Naive thymus-derived CD4-positive, alpha-beta T cell (primary cell): ENCODE measurements at regions not wholly inside any gene's neighbourhood (a gene's known extent, or its start where the extent isn't known, plus 50 kb on each side); places are given as distances from the start of the nearest gene placed in this dataset.

Source experiments
- ATAC-seq: fragments of 150-1000 bp; cut with Tn5 transposase; 2 replicates; pipeline ENCODE4 v1.10.0; 2021; ENCODE audit warnings: mild to moderate bottlenecking, moderate library complexity
- CTCF ChIA-PET: fragments of 350-600 bp; sonication (Branson Sonifier 250); formaldehyde crosslinking; loops from one replicate; lab custom pipeline; 2021; ENCODE audit warnings: antibody characterized with exemption; lab: Charles Lee
- POLR2A ChIA-PET: fragments of 350-600 bp; sonication (Branson Sonifier 250); formaldehyde crosslinking; loops from one replicate; lab custom pipeline; 2021; ENCODE audit warnings: antibody characterized with exemption, inconsistent platforms; lab: Charles Lee
- DNase-seq, 9 donors: peaks; one replicate each; pipeline versions ENCODE4 v3.0.0 to v3.0.0-alpha.2; 2020 to 2022; ENCODE audit warnings: mixed read lengths in 1 of 9
- H3K27ac ChIP-seq: one replicate; pipeline ENCODE4 v1.7.0; 2013; ENCODE audit warnings: mild to moderate bottlenecking, low read depth, low read length, moderate library complexity
- H3K27me3 ChIP-seq, 2 donors: one replicate each; pipeline ENCODE4 v1.7.0; 2013; ENCODE audit warnings: low read length in 2 of 2, mild to moderate bottlenecking in 2 of 2, moderate library complexity in 2 of 2; ENCODE audit not compliant: control insufficient read depth in 2 of 2, insufficient read depth in 2 of 2
- H3K36me3 ChIP-seq, 3 experiments: 1 replicate in 2 of 3; 2 replicates in 1 of 3; pipeline ENCODE4 v1.7.0; 2013; ENCODE audit warnings: low read length in 3 of 3, mild to moderate bottlenecking in 3 of 3, moderate library complexity in 1 of 3; ENCODE audit not compliant: insufficient read depth in 3 of 3, control insufficient read depth in 2 of 3
- H3K4me1 ChIP-seq, 2 donors: one replicate each; pipeline ENCODE4 v1.7.0; 2013; ENCODE audit warnings: low read length in 2 of 2, mild to moderate bottlenecking in 2 of 2, moderate library complexity in 1 of 2; ENCODE audit not compliant: control insufficient read depth in 2 of 2, insufficient read depth in 2 of 2
- H3K4me3 ChIP-seq: 2 replicates; pipeline ENCODE4 v1.7.0; 2013; ENCODE audit warnings: mild to moderate bottlenecking, low read length
- H3K9me3 ChIP-seq, 3 experiments: 1 replicate in 2 of 3; 2 replicates in 1 of 3; pipeline ENCODE4 v1.7.0; 2013; ENCODE audit warnings: low read length in 3 of 3; ENCODE audit not compliant: control insufficient read depth in 2 of 3
- H3K27ac Mint-ChIP-seq, 9 donors: one replicate each; pipeline ENCODE4 v1.8.0; 2020 to 2022; ENCODE audit warnings: mixed read lengths in 9 of 9, mild to moderate bottlenecking in 8 of 9, moderate library complexity in 5 of 9, inconsistent platforms in 2 of 9
- H3K27me3 Mint-ChIP-seq, 5 donors: one replicate each; pipeline ENCODE4 v1.8.0; 2021 to 2022; ENCODE audit warnings: mixed read lengths in 5 of 5, mild to moderate bottlenecking in 1 of 5
- H3K36me3 Mint-ChIP-seq, 5 donors: one replicate each; pipeline ENCODE4 v1.8.0; 2020 to 2022; ENCODE audit warnings: mixed read lengths in 5 of 5, mild to moderate bottlenecking in 3 of 5, inconsistent platforms in 1 of 5
- H3K4me1 Mint-ChIP-seq, 7 donors: one replicate each; pipeline ENCODE4 v1.8.0; 2020 to 2022; ENCODE audit warnings: mixed read lengths in 7 of 7, mild to moderate bottlenecking in 3 of 7, inconsistent platforms in 1 of 7
- H3K4me3 Mint-ChIP-seq, 10 donors: one replicate each; pipeline ENCODE4 v1.8.0; 2020 to 2022; ENCODE audit warnings: mild to moderate bottlenecking in 10 of 10, mixed read lengths in 10 of 10, moderate library complexity in 6 of 10, inconsistent platforms in 2 of 10
- H3K9me3 Mint-ChIP-seq, 11 donors: one replicate each; pipeline ENCODE4 v1.8.0; 2020 to 2022; ENCODE audit warnings: mixed read lengths in 11 of 11, mild to moderate bottlenecking in 4 of 11, inconsistent platforms in 1 of 11, moderate library complexity in 1 of 11
- intact Hi-C, 2 donors: fragments of 100-400 bp; cut with micrococcal nuclease; formaldehyde crosslinking; loops; one replicate each; pipeline ENCODE4 v1.15.1; 2023

DNA sequence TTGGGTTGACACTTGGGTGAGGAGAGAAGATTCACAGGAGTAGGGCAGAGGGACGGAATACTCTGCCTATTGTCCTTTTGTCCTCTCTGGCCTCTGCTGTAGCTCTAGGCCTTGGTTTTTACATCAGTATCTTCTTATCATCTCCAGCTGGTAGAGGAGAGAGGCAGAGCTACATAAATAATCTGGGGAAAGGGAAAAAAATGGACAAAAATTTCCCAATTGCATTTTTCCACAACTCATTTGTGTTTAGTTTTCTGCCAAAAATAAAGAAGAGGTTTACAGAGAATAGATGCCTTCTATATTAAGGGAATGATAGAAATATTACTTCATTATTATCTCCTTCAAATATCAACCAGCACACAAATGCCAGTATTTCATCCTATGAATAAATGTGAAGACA lies 216.4 kb upstream of the P2RY1 start:
- Histone ChIP-seq H3K9me3 (no peaks in the 10 kb centered on the region), H3K4me3 (no peak overlapping the region), H3K27me3 (no peaks in the 10 kb centered on the region), H3K27ac (no peak overlapping the region), H3K36me3 (no peaks in the 10 kb centered on the region), H3K4me1 (no peaks in the 10 kb centered on the region)
- no peak overlapping the region for H3K4me3 Mint-ChIP-seq
- no peaks in the 10 kb centered on the region for H3K4me1 Mint-ChIP-seq
- CTCF ChIA-PET = no interaction called here
- POLR2A ChIA-PET = no interaction called here
- no peak for DNase-seq
- intact Hi-C loops = no loop called here
- no peaks in the 10 kb centered on the region for H3K9me3 Mint-ChIP-seq
- no peak for ATAC-seq
- peaks cover 2 to 18% (median 9%) of the 10 kb centered on the region in 5 donors for H3K27me3 Mint-ChIP-seq
- no peak overlapping the region for H3K27ac Mint-ChIP-seq
- no peaks in the 10 kb centered on the region for H3K36me3 Mint-ChIP-seq

DNA sequence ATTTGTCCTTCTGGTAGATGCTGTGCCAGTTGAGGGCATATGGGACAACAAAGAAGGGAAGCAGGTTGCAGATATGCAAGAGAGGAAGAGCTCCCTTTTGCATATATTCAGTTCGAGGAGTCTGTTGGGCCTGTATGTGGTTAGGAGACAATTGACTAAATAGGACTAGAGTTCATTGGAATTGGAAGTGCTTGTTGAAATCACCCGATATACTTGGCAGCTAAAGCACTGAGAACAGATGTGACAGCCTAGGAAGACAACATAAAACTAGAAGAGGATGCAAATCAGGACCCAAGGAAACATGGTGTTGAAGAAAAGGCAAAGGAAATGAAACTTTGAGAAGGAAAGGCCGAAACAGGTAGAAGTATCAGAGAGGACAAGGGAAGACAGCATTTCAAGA lies 215.2 kb upstream of the P2RY1 start:
- Mint-ChIP-seq H3K4me1 (no peaks in the 10 kb centered on the region), H3K36me3 (no peaks in the 10 kb centered on the region), H3K4me3 (no peak overlapping the region), H3K27ac (no peak overlapping the region), H3K27me3 (peaks cover 4 to 24% (median 9%) of the 10 kb centered on the region in 5 donors), H3K9me3 (no peaks in the 10 kb centered on the region)
- H3K4me3 ChIP-seq = no peak overlapping the region
- ATAC-seq (no peak), DNase-seq (no peak)
- H3K27ac ChIP-seq = no peak overlapping the region
- H3K4me1 ChIP-seq = no peaks in the 10 kb centered on the region
- intact Hi-C loops = no loop called here
- H3K27me3 ChIP-seq = no peaks in the 10 kb centered on the region
- CTCF ChIA-PET = no interaction called here
- H3K36me3 ChIP-seq = no peaks in the 10 kb centered on the region
- H3K9me3 ChIP-seq = no peaks in the 10 kb centered on the region
- POLR2A ChIA-PET = no interaction called here

DNA sequence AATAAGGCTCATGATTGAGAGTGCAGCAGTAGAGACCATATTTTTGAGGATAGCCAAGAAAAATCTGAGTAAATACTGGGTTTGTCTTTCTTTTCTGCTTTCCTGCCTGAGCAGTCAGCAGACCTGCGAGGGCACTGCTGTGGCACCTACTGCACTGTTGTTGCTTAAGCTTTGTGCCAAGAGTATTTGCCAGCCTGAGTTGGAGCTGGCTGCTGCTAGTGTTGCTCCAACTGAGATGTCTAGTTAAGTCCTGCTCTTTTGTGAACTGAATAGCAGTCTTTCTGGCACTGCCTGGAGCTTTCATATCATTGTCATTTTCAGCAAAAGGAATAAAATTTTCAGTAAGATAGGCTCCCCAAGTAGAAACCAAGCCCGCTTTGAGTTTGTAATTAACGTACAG lies 214.5 kb upstream of the P2RY1 start:
- H3K4me1 Mint-ChIP-seq = no peaks in the 10 kb centered on the region
- intact Hi-C loops = no loop called here
- Histone ChIP-seq H3K9me3 (no peaks in the 10 kb centered on the region), H3K4me1 (no peaks in the 10 kb centered on the region), H3K27me3 (no peaks in the 10 kb centered on the region), H3K4me3 (no peak overlapping the region), H3K27ac (no peak overlapping the region), H3K36me3 (no peaks in the 10 kb centered on the region)
- H3K36me3 Mint-ChIP-seq = no peaks in the 10 kb centered on the region
- peaks cover 4 to 24% (median 12%) of the 10 kb centered on the region in 5 donors for H3K27me3 Mint-ChIP-seq
- ChIA-PET CTCF (no interaction called here), POLR2A (no interaction called here)
- no peaks in the 10 kb centered on the region for H3K9me3 Mint-ChIP-seq
- DNase-seq (no peak), ATAC-seq (no peak)
- no peak overlapping the region for H3K27ac Mint-ChIP-seq
- H3K4me3 Mint-ChIP-seq = no peak overlapping the region

DNA sequence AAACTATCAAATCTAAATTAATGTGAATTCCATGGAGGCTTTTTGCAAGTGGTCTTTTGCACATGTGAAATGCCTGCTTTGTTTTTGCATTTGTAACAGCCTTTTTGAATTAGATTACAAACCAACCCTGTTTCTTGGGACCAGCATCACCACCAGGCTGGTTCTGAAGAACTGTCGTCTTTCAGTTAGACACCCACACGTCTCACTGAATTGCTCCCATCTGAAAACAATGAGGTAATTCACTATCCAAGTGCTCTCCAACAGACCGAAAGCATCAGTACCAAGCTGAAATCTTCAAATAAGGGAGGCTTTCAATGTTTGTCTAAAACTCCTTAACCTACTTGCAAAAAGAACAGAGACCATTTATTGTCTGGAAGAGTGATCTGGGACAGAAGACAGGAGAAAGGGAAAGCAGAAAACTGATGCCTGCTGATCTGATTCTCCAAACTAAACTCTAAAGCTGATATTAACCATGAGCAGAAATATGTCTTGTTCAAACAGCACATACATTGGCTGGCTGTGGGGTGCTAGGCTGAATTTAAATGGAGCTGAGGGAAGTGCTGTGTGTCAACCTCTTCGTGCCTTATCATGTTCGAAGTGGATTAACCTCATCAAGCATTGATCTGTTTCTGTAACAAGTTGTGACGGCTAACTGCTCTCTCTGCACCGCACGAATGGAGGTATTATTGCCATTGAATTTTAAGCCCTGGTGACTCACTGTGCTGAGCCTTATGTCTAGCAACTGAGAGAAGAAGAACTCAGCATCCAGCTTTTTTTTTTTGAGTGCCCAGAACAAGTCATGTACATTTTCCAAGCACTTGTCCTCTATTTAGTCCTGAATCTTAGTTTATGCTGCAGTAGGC lies 213.7 kb upstream of the P2RY1 start:
- H3K36me3 Mint-ChIP-seq = no peaks in the 10 kb centered on the region
- no peaks in the 10 kb centered on the region for H3K27me3 ChIP-seq
- H3K4me1 Mint-ChIP-seq = no peaks in the 10 kb centered on the region
- DNase-seq (no peak), ATAC-seq (no peak)
- H3K9me3 Mint-ChIP-seq = no peaks in the 10 kb centered on the region
- intact Hi-C loops = no loop called here
- CTCF ChIA-PET = no interaction called here
- H3K27me3 Mint-ChIP-seq = peaks cover 4 to 24% (median 12%) of the 10 kb centered on the region in 5 donors
- H3K36me3 ChIP-seq = no peaks in the 10 kb centered on the region
- POLR2A ChIA-PET = no interaction called here
- no peaks in the 10 kb centered on the region for H3K9me3 ChIP-seq
- no peak overlapping the region for H3K4me3 Mint-ChIP-seq
- H3K4me3 ChIP-seq = no peak overlapping the region
- no peaks in the 10 kb centered on the region for H3K4me1 ChIP-seq
- H3K27ac ChIP-seq = no peak overlapping the region
- H3K27ac Mint-ChIP-seq = no peak overlapping the region

DNA sequence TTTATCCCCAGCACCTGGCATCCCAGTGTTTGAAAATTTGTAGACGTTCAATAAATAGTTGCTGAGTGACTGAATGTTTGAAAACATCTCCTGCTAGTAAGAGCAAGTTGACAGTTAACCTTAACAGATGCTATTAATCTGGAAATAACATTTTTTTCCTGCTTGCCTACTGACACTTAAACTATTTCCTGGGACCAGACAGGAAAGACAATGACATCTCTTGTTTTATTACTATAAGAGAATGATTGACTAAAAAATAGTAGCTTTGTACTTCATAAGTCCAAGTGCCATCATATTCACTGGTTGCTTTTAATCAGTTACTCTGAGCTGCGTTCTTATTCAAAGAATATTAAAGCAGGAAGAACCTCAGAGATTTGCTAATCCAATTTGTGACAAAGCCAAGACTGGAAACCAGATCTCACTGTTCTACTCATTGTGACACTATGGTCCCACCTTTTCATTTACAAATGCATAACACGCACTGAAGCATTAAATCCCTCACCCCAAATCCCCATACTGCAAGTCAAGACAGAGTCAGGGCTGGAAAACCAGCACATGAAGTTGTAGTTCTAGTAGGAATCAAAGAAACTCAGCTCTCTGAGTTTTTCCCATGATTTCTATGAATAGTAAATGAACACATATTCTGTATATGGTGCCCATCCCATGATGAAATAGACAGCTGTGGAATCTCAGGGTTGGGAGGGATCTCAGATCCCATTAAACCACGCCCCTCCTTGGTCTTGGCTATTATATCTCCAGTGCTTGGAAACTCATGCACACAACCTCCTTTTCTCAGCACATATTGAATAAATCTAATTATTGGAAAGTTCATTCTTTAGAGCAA lies 212.7 kb upstream of the P2RY1 start:
- H3K27ac Mint-ChIP-seq = no peak overlapping the region
- Histone ChIP-seq H3K27me3 (no peaks in the 10 kb centered on the region), H3K27ac (no peak overlapping the region), H3K4me1 (no peaks in the 10 kb centered on the region), H3K4me3 (no peak overlapping the region), H3K9me3 (no peaks in the 10 kb centered on the region), H3K36me3 (no peaks in the 10 kb centered on the region)
- no peaks in the 10 kb centered on the region for H3K4me1 Mint-ChIP-seq
- ChIA-PET CTCF (no interaction called here), POLR2A (no interaction called here)
- no peak for DNase-seq
- no peak overlapping the region for H3K4me3 Mint-ChIP-seq
- H3K27me3 Mint-ChIP-seq = peaks cover 4 to 24% (median 12%) of the 10 kb centered on the region in 5 donors
- no peaks in the 10 kb centered on the region for H3K9me3 Mint-ChIP-seq
- intact Hi-C loops = no loop called here
- H3K36me3 Mint-ChIP-seq = no peaks in the 10 kb centered on the region
- ATAC-seq = no peak

DNA sequence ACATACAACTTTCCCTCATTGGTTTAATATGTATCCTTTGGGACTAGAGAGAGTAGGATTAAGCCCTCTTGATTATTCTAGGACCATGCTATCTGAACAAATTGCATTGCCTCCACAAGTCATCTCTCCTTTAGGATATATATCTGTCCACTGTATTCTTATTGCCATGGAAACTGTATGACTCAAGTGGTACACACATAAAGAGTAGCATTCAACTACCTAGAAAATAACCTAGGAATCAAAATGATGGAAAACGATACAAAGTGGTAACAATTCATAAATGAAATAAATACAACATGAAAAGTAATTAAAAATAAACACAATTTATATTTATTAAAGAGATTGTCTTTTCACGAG lies 212.1 kb upstream of the P2RY1 start:
- no peaks in the 10 kb centered on the region for H3K27me3 ChIP-seq

More for the DNA sequence above, 212.1 kb upstream of the P2RY1 start:
- H3K4me3 Mint-ChIP-seq = no peak overlapping the region
- ChIA-PET CTCF (no interaction called here), POLR2A (no interaction called here)
- no peak overlapping the region for H3K27ac ChIP-seq
- no peaks in the 10 kb centered on the region for H3K36me3 ChIP-seq
- H3K4me3 ChIP-seq = no peak overlapping the region
- H3K4me1 Mint-ChIP-seq = no peaks in the 10 kb centered on the region
- DNase-seq (no peak), ATAC-seq (no peak)
- H3K9me3 Mint-ChIP-seq = no peaks in the 10 kb centered on the region
- H3K27me3 Mint-ChIP-seq = peaks cover 4 to 24% (median 12%) of the 10 kb centered on the region in 5 donors
- no peaks in the 10 kb centered on the region for H3K9me3 ChIP-seq
- intact Hi-C loops = no loop called here
- H3K4me1 ChIP-seq = no peaks in the 10 kb centered on the region
- no peak overlapping the region for H3K27ac Mint-ChIP-seq
- no peaks in the 10 kb centered on the region for H3K36me3 Mint-ChIP-seq
